Naive B cell (primary cell): ENCODE measurements at regions not wholly inside any gene's neighbourhood (a gene's known extent, or its start where the extent isn't known, plus 50 kb on each side); places are given as distances from the start of the nearest gene placed in this dataset.

Experiments
- ATAC-seq, 2 donors: fragments of 150-1000 bp; cut with Tn5 transposase; 2 replicates each; pipeline ENCODE4 v1.10.0; 2021; ENCODE audit warnings: low read depth in 2 of 2, mild to moderate bottlenecking in 2 of 2, moderate library complexity in 2 of 2
- DNase-seq: peaks from one replicate; pipeline ENCODE4 v3.0.0; 2022
- H3K27ac Mint-ChIP-seq, 6 donors: one replicate each; pipeline ENCODE4 v1.8.0; 2020 to 2022; ENCODE audit warnings: mild to moderate bottlenecking in 6 of 6, mixed read lengths in 6 of 6, moderate library complexity in 5 of 6, inconsistent platforms in 2 of 6
- H3K27me3 Mint-ChIP-seq, 3 donors: one replicate each; pipeline ENCODE4 v1.8.0; 2021 to 2022; ENCODE audit warnings: mixed read lengths in 3 of 3, mild to moderate bottlenecking in 1 of 3
- H3K36me3 Mint-ChIP-seq, 2 donors: one replicate each; pipeline ENCODE4 v1.8.0; 2020 to 2022; ENCODE audit warnings: mixed read lengths in 2 of 2, inconsistent platforms in 1 of 2, mild to moderate bottlenecking in 1 of 2
- H3K4me1 Mint-ChIP-seq, 3 donors: one replicate each; pipeline ENCODE4 v1.8.0; 2020 to 2022; ENCODE audit warnings: mixed read lengths in 3 of 3, inconsistent platforms in 1 of 3, mild to moderate bottlenecking in 1 of 3, moderate library complexity in 1 of 3
- H3K4me3 Mint-ChIP-seq, 8 donors: one replicate each; pipeline ENCODE4 v1.8.0; 2020 to 2022; ENCODE audit warnings: mild to moderate bottlenecking in 8 of 8, mixed read lengths in 8 of 8, moderate library complexity in 8 of 8, inconsistent platforms in 2 of 8
- H3K9me3 Mint-ChIP-seq, 7 donors: one replicate each; pipeline ENCODE4 v1.8.0; 2020 to 2022; ENCODE audit warnings: mixed read lengths in 7 of 7, mild to moderate bottlenecking in 5 of 7, inconsistent platforms in 2 of 7, moderate library complexity in 1 of 7

DNA sequence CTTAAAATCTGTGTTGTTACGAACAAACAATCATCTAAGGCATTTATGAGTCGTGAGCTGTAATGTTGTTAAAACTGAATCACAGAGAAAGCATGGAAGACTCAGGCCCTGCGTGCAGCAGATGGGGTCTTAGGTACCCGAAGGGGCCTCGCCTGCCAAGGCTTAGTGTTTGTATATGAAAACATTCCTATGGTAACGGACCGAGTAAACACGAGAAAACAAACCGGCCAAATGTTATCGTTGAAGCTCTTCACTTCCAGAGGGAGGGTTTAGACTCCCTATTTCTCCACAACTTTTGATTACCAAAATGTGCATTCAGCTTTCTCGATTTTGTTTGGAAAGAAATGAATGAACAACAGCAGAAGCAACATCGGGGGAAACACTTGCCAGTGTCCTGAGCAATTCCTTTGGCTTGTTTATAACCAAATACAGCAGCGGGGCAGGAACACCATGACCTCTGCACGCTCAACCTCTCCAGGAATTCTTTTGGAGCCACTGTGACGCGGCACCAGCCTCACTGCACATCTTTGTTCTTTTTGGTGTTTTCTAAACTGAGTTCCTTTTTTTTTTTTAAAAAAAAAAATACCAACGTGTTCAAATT lies 121.6 kb upstream of the KLF6 start:
- DNase-seq (no peak), ATAC-seq (no peak)
- Mint-ChIP-seq H3K4me3 (peak overlapping the region in 1 of 8 donors; percentile 54), H3K9me3 (peaks cover 0 to 6% (median 0%) of the 10 kb centered on the region in 7 donors), H3K36me3 (no peaks in the 10 kb centered on the region), H3K27ac (peak overlapping the region; percentile 10 to 96 (median 68)), H3K4me1 (peaks cover 32 to 54% (median 37%) of the 10 kb centered on the region in 3 donors), H3K27me3 (no peaks in the 10 kb centered on the region)

DNA sequence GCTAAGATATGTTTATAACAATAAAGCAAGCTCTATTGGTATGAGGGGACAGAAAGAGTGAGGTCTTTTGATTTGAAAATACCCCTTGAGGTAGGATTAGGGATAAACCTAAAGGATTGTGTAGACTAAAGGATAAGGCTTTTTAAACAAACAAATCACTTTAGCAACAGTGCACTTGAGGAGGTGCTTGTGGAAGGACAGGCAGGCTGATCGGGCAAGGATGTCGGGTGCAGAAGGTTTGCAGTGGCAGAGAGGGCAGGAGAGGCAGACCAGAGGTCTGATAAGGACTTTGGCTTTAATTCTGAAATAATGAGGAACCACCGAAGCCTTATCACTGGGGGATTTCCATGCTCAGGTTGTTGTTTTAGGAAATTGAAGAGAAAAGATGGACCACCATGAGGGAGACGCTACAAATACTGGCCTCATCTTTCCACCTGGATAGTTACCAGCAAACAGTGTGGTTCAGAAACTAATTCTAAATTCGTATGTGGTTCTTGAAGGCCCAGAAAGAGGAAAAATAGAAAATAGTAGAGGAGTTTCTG lies 119.5 kb upstream of the KLF6 start:
- DNase-seq (peak; percentile 62), ATAC-seq (peak in 1 of 2 donors; percentile 40)
- peaks cover 40 to 71% (median 49%) of the 10 kb centered on the region in 3 donors for H3K4me1 Mint-ChIP-seq
- peak overlapping the region; percentile 93 to 99 (median 96) for H3K27ac Mint-ChIP-seq
- peak overlapping the region in 7 of 8 donors; percentile 28 to 82 (median 57) for H3K4me3 Mint-ChIP-seq
- H3K27me3 Mint-ChIP-seq, result no peaks in the 10 kb centered on the region
- peaks cover 0 to 6% (median under 1%) of the 10 kb centered on the region in 7 donors for H3K9me3 Mint-ChIP-seq
- no peaks in the 10 kb centered on the region for H3K36me3 Mint-ChIP-seq

DNA sequence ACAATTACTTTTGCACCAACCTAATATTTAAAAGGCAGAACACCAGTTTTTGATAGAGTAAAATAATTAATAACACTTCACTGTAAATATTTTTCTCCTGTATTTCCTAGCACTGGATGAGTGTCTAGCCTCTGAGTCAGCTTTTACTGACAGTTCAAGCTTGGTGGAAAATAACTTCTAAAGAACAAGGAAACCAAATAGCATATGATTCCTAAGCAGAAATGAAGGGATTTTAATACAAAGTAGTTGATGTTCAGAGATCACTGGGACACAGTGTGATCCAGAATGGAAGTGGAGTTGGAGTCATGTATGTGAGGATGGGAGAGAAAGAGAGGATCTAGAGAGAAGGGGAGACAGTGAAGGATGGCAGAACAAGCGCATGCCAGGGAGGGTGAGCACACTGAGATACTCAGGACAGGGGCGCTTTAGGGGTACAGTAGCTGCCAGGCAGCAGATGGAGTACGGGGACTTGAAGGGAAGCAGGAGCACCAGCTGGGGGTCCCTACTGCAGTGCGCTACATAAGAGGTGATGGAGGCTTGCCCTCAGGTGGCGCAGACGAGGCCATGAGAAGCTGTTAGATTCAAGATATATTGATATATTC lies 117.9 kb upstream of the KLF6 start:
- DNase-seq (peak; percentile 9), ATAC-seq (peak; percentile 22 to 26)
- Mint-ChIP-seq H3K4me1 (peaks cover 42 to 71% (median 52%) of the 10 kb centered on the region in 3 donors), H3K27me3 (no peaks in the 10 kb centered on the region), H3K9me3 (peaks cover 0 to 6% (median 1%) of the 10 kb centered on the region in 7 donors), H3K4me3 (peak overlapping the region in 5 of 8 donors; percentile 37 to 74 (median 63)), H3K27ac (peak overlapping the region; percentile 93 to 100 (median 97)), H3K36me3 (no peaks in the 10 kb centered on the region)

DNA sequence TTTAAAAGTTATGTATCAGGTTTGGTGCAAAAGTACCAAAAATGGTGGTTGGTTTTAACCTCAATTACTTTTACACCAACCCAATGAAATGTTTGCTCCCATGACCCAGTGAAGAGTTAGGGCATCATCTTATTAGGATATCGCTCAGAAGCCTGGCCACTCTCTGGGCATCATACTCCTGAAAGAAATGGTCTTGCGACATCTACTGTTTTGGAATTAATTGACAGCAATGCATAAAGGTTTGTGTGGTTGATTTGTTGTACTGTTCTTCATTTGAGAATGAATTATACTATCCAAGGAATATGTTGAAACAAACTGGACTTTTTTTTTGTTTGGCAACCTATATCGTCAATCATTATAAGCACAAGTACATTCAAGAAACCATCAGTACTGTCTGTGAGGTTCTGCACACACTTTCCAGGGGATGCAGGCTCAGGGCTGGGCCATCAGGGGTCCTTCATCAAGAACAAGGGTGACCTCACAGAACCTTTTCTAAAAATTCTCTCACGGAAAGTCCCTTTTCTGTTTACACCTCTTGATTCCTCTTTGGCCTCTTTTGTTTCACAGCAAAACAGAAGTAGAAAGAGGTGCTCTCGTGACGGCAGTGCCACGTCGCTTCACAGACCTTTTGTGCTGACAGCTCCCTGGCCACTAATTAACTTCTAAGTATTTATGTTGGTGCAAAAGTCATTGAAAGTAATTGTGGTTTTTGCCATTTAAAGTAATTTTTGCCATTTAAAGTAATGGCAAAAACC lies 117.2 kb upstream of the KLF6 start:
- Mint-ChIP-seq H3K36me3 (no peaks in the 10 kb centered on the region), H3K4me1 (peaks cover 42 to 67% (median 52%) of the 10 kb centered on the region in 3 donors), H3K4me3 (peak overlapping the region in 7 of 8 donors; percentile 23 to 89 (median 61)), H3K9me3 (peaks cover 0 to 6% (median 1%) of the 10 kb centered on the region in 7 donors), H3K27ac (peak overlapping the region; percentile 93 to 100 (median 97)), H3K27me3 (no peaks in the 10 kb centered on the region)
- peak; percentile 84 to 92 for ATAC-seq
- peak; percentile 87 for DNase-seq

DNA sequence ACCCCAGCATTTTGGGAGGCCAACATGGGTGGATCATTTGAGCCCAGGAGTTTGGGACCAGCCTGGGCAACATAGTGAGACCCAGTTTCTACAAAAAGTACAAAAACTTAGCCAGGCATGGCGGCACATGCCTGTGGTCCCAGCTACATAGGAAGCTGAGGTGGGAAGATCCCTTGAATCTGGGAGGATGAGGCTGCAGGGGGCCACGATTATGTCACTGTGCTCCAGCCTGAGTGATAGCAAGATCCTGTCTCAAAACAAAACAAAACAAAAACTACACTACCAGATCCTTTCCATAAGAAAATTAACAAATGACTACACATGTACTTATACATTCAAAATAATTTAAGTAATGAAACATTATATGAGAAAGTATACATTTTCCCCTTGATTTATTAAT lies 116.4 kb upstream of the KLF6 start:
- peak overlapping the region; percentile 93 to 100 (median 97) for H3K27ac Mint-ChIP-seq
- no peak for ATAC-seq

DNA sequence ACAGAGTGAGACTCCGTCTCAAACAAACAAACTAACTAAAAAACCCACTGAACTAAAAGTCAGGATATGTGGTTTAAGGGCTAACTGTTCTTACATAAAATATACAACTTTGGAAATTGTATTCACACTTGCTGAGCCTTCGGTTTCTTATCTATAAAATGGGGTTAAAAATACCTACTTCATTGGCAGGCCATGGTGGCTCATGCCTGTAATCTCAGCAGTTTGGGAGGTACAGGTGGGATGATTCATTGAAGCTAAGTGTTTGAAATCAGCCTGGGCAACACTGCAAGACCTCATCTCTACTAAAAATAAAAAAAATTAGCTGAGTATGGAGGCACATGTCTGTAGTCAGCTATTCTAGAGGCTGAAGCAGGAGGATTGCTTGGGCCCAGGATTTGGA lies 115.4 kb upstream of the KLF6 start:
- H3K27ac Mint-ChIP-seq, result peak overlapping the region in 4 of 6 donors; percentile 78 to 96 (median 88)
- ATAC-seq, result no peak
- H3K27me3 Mint-ChIP-seq, result no peaks in the 10 kb centered on the region

More for the DNA sequence above, 116.4 kb upstream of the KLF6 start:
- Mint-ChIP-seq H3K36me3 (no peaks in the 10 kb centered on the region), H3K9me3 (peaks cover 0 to 6% (median 1%) of the 10 kb centered on the region in 7 donors), H3K4me1 (peaks cover 37 to 58% (median 52%) of the 10 kb centered on the region in 3 donors), H3K27me3 (no peaks in the 10 kb centered on the region), H3K4me3 (peak overlapping the region in 6 of 8 donors; percentile 34 to 89 (median 59))
- no peak for DNase-seq

DNA sequence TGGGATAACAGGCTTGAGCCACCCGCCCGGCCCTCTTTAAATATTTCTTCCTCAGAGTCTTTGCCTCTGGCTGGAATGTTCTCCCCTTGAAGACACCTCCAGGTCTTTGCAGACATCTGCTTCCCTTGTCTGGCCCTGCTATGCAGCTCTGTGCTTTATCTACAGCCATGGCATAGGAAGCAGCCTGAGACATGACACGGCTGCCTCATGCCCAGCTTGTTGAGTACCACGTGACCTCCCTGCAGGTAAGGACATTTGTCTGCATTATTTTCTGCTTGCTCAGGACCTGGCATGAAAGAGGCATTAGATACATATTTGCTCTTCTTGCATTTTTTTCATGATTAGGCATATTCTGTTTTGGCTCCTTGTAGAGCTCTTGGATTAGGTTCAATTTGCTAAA lies 113.8 kb upstream of the KLF6 start:
- Mint-ChIP-seq H3K4me1 (peaks cover 24 to 44% (median 33%) of the 10 kb centered on the region in 3 donors), H3K9me3 (peaks cover 0 to 2% (median 0%) of the 10 kb centered on the region in 7 donors), H3K4me3 (no peak overlapping the region), H3K27me3 (no peaks in the 10 kb centered on the region), H3K27ac (peak overlapping the region in 3 of 6 donors; percentile 70 to 91 (median 73)), H3K36me3 (no peaks in the 10 kb centered on the region)
- DNase-seq (no peak), ATAC-seq (no peak)

More for the DNA sequence above, 115.4 kb upstream of the KLF6 start:
- DNase-seq, result no peak
- Mint-ChIP-seq H3K36me3 (no peaks in the 10 kb centered on the region), H3K4me1 (peaks cover 32 to 52% (median 46%) of the 10 kb centered on the region in 3 donors), H3K9me3 (peaks cover 0 to 6% (median 1%) of the 10 kb centered on the region in 7 donors), H3K4me3 (no peak overlapping the region)

DNA sequence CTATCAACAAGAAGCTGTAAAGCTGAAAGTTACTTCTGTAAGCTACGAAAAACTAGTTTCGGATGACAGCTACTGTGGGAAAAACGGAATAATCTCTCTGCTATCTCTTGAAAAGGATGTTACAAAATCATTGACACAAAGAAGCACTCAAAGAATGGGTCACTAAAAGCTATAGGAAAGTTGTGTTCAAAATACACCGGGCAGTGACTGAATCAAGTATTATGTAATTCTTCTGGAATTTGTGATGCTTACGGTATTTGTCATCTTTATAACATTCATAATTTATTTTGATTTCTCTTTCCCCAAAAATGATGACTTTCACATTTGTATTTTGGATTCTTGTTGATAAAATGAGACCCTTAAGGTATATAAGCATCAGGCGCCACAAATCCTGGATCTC lies 112.1 kb upstream of the KLF6 start:
- H3K27ac Mint-ChIP-seq, result peak overlapping the region in 2 of 6 donors; percentile 13 to 49
- H3K36me3 Mint-ChIP-seq, result no peaks in the 10 kb centered on the region
- no peaks in the 10 kb centered on the region for H3K27me3 Mint-ChIP-seq
- no peak for DNase-seq
- H3K4me3 Mint-ChIP-seq, result no peak overlapping the region
- ATAC-seq, result no peak
- peaks cover 0 to 2% (median 0%) of the 10 kb centered on the region in 7 donors for H3K9me3 Mint-ChIP-seq
- H3K4me1 Mint-ChIP-seq, result peaks cover 21 to 47% (median 31%) of the 10 kb centered on the region in 3 donors

DNA sequence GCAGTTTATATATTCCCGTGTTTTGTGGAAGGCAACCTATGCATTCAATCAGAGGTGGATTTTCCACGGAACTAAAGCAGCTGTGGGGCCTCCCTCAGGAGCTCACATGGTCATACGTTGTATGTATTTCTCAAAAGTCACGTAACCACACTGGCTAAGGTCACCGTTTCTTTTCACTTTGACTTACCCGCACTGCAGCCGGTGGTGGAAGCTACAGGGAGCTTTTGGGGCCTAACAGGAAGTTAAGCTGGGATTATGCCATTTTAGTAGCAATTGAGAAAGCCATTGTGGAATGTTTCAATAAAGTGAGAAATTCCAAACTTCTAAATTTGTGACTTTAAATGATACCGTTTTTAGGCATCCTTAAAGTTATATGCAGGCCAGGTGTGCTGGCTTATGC lies 111.2 kb upstream of the KLF6 start:
- Mint-ChIP-seq H3K4me3 (no peak overlapping the region), H3K27me3 (no peaks in the 10 kb centered on the region), H3K9me3 (peaks cover 0 to 2% (median 0%) of the 10 kb centered on the region in 7 donors), H3K4me1 (peaks cover 14 to 37% (median 25%) of the 10 kb centered on the region in 3 donors), H3K36me3 (no peaks in the 10 kb centered on the region), H3K27ac (peak overlapping the region in 3 of 6 donors; percentile 13 to 84 (median 49))
- ATAC-seq (no peak), DNase-seq (no peak)

DNA sequence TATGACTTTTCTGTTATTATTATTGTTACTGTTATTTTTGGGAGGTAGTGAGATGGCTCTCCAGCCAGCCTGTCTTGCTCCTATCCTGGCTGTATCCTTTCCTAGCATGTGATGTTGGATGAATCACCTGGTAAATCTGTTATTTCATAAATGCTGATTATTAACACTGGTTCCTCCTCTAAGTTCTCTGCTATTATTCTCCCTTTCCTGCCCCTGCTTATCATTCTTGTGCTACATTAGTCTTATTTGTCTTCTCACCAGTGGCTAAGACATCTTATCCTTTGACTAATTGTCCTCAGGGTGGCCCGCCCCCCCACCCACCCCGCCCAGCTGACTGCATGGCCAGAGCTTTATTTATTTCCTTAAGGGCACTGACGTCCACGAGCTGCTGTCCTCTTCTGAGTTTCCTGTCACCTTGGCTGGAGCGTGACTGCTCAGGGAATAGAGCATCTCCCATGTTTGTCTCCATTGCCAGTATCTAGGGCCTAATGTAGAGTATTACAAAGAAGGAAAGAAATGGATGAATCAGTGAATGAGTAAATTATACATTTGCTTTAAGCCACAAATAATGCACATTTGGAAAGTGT lies 110.1 kb upstream of the KLF6 start:
- no peak for DNase-seq
- peaks cover 13 to 31% (median 24%) of the 10 kb centered on the region in 3 donors for H3K4me1 Mint-ChIP-seq
- no peak overlapping the region for H3K4me3 Mint-ChIP-seq
- no peaks in the 10 kb centered on the region for H3K27me3 Mint-ChIP-seq
- peaks cover 0 to 1% (median 0%) of the 10 kb centered on the region in 7 donors for H3K9me3 Mint-ChIP-seq
- H3K27ac Mint-ChIP-seq, result peak overlapping the region in 2 of 6 donors; percentile 71 to 90
- no peak for ATAC-seq
- no peaks in the 10 kb centered on the region for H3K36me3 Mint-ChIP-seq

DNA sequence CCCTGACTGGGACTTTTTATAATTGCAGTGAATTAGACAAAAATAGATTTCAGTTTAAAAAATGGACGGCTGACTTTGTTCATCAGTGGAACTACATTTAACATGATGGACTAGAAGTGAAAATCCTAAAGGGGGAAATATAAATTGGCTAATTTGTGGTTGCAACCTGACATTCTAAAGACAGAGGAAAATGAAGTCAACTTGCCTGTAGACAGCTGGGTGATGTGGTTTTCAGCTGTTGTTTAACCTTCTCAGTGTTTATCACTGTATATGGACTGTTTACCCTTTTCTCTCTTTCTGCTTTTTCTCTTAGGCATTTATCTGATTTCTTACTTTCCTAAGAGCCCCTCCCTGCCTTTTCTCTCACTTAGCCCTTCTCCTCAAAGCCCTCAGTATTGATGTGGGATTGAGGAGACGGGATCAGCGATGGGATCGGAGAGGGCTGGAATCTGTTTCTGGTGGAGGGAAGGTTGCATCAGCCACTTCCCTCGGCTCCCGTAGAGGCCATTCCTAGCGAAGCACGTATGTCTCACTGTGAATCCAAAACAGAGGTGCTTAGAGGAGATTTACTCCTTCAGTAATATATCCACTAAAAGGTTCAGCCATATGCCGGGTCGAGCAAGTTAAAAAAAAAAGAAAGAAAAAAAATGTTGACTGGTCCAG lies 109.0 kb upstream of the KLF6 start:
- DNase-seq (no peak), ATAC-seq (no peak)
- Mint-ChIP-seq H3K4me3 (no peak overlapping the region), H3K27ac (peak overlapping the region in 4 of 6 donors; percentile 43 to 81 (median 56)), H3K9me3 (no peaks in the 10 kb centered on the region), H3K36me3 (no peaks in the 10 kb centered on the region), H3K27me3 (no peaks in the 10 kb centered on the region), H3K4me1 (peaks cover 9 to 24% (median 15%) of the 10 kb centered on the region in 3 donors)
